ENCODE measurements at regions not wholly inside any gene's neighbourhood (a gene's known extent, or its start where the extent isn't known, plus 50 kb on each side); places are given as distances from the start of the nearest gene placed in this dataset.

DNA sequence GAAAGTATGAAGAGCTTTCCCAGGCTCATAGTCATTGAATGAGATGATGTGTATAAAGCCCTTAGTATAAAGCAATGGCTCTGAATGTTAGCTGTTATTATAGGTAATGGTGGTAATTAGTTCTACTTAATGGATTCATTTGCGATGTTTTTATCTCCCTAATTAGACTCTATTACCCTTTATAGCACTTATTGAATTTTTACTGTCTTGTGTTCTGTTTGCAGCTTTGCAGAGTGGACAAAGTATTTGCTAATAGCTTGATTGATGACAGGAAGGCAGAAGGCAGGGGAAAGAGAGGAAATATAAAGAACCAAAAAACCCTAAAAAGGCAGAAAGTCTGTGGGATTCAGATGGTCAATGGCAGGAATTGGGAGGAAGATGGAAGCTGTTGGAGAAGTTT, 524.4 kb upstream of the SPRY2 start:
- FAIRE-seq: no peak

DNA sequence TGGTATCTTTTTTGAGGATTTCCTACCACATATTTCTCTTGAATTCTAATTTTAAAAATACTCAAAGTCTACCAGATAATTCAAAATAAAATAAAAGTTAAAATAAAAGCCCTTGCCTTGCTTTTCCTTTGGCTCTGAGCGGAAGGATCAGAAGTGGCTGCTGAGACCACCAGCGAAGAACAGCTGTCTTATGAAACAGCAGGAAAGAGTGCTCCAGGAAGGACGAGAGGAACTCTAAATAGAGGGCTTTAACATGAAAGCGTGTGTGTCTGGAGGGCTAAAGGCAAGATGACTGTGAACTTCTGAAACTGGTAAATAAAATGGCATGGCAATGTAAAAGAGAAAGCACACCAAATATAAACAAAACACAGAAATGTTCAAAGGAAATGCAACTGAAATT, 521.5 kb upstream of the SPRY2 start:
- FAIRE-seq (no peak), DNase-seq (ENCODE audit: low read depth, low spot score) (no peak)
- no peaks in the 10 kb centered on the region for H3K9me3 ChIP-seq (replicated peaks; ENCODE audit: control insufficient read depth, insufficient read depth, low read length)
- no peaks in the 10 kb centered on the region for H3K4me1 ChIP-seq (ENCODE audit: control insufficient read depth, extremely low read depth, insufficient read depth, low read length)
- no peak overlapping the region for H3K4me3 ChIP-seq (replicated peaks in 1 of 3; ENCODE audit: insufficient read depth in 1 of 3, low read depth in 1 of 3, low read length in 3 of 3)
- no peaks in the 10 kb centered on the region for H3K9me1 ChIP-seq (replicated peaks; ENCODE audit: control insufficient read depth, extremely low read depth, insufficient read depth, low read length)
- POLR2A ChIA-PET: interaction anchor here (0.6 kb wide), 1 partner anchor 10 kb away, joined by 6 read pairs; no protein-coding TSS in a partner anchor
- no peaks in the 10 kb centered on the region for H3K79me2 ChIP-seq (ENCODE audit: control insufficient read depth, insufficient read depth, low read length)
- intact Hi-C loops (cut with micrococcal nuclease): no loop called here
- H3K36me3 ChIP-seq (ENCODE audit: control insufficient read depth in 2 of 2, extremely low read depth in 1 of 2, insufficient read depth in 2 of 2, low read length in 2 of 2): no peaks in the 10 kb centered on the region
- H3K9ac ChIP-seq (replicated peaks; ENCODE audit: extremely low read depth, insufficient read depth, low read length): no peak overlapping the region
- no peaks in the 10 kb centered on the region for H4K20me1 ChIP-seq (replicated peaks; ENCODE audit: control insufficient read depth, extremely low read depth, insufficient read depth, low read length)
- no TSS peak for BruUV-seq (replicated peaks)
- TF ChIP-seq JUN (IDR thresholded peaks at IDR 0.05; ENCODE audit: borderline replicate concordance, insufficient read depth, insufficient read length, low read depth) (no peak), MYC (IDR thresholded peaks at IDR 0.05; ENCODE audit: low read depth, low read length) (no peak), POLR2AphosphoS5 (IDR thresholded peaks at IDR 0.05; ENCODE audit: insufficient read depth, low read depth, low read length) (no peak), EZH2 (IDR thresholded peaks at IDR 0.05; ENCODE audit: borderline replicate concordance, low read depth, low read length, severe bottlenecking) (no peak), FOS (IDR thresholded peaks at IDR 0.05; ENCODE audit: borderline replicate concordance, insufficient read depth, low read length) (no peak), GATA2 (IDR thresholded peaks at IDR 0.05; ENCODE audit: insufficient read depth, insufficient read length, low read depth, low read length) (no peak), POLR2A (IDR thresholded peaks at IDR 0.05; ENCODE audit: low read depth, low read length) (no peak)
- TF ChIP-seq, protein P1, sequence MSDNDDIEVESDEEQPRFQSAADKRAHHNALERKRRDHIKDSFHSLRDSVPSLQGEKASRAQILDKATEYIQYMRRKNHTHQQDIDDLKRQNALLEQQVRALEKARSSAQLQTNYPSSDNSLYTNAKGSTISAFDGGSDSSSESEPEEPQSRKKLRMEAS (IDR thresholded peaks at IDR 0.05; ENCODE audit: insufficient read depth, insufficient read length): no peak
- TF ChIP-seq, protein P2, sequence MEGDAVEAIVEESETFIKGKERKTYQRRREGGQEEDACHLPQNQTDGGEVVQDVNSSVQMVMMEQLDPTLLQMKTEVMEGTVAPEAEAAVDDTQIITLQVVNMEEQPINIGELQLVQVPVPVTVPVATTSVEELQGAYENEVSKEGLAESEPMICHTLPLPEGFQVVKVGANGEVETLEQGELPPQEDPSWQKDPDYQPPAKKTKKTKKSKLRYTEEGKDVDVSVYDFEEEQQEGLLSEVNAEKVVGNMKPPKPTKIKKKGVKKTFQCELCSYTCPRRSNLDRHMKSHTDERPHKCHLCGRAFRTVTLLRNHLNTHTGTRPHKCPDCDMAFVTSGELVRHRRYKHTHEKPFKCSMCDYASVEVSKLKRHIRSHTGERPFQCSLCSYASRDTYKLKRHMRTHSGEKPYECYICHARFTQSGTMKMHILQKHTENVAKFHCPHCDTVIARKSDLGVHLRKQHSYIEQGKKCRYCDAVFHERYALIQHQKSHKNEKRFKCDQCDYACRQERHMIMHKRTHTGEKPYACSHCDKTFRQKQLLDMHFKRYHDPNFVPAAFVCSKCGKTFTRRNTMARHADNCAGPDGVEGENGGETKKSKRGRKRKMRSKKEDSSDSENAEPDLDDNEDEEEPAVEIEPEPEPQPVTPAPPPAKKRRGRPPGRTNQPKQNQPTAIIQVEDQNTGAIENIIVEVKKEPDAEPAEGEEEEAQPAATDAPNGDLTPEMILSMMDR (IDR thresholded peaks at IDR 0.05; ENCODE audit: extremely low read depth in 1 of 2, insufficient read depth in 1 of 2, low read depth in 1 of 2, low read length in 2 of 2): no peak
- no peak overlapping the region for H3K27ac ChIP-seq (ENCODE audit: insufficient read depth, low read depth, low read length)
- CTCF ChIA-PET: no interaction called here
- dilution Hi-C loops (cut with MboI; ENCODE audit: extremely low pct_ligation_motif_present, low sequenced_read_pairs): no loop called here
- no peaks in the 10 kb centered on the region for H3K27me3 ChIP-seq (ENCODE audit: control insufficient read depth in 2 of 2, insufficient read depth in 2 of 2, low read length in 2 of 2)
- H2AFZ ChIP-seq (ENCODE audit: low read depth, low read length): no peak overlapping the region
- H3K4me2 ChIP-seq (ENCODE audit: insufficient read depth, low read length): no peak overlapping the region

More for the DNA sequence above, 524.4 kb upstream of the SPRY2 start:
- no peak overlapping the region for H3K4me2 ChIP-seq (ENCODE audit: insufficient read depth, low read length)
- H3K79me2 ChIP-seq (ENCODE audit: control insufficient read depth, insufficient read depth, low read length): no peaks in the 10 kb centered on the region
- H3K9me3 ChIP-seq (replicated peaks; ENCODE audit: control insufficient read depth, insufficient read depth, low read length): no peaks in the 10 kb centered on the region
- H3K27me3 ChIP-seq (ENCODE audit: control insufficient read depth in 2 of 2, insufficient read depth in 2 of 2, low read length in 2 of 2): no peaks in the 10 kb centered on the region
- no peaks in the 10 kb centered on the region for H3K9me1 ChIP-seq (replicated peaks; ENCODE audit: control insufficient read depth, extremely low read depth, insufficient read depth, low read length)
- ChIA-PET POLR2A (no interaction called here), CTCF (interaction anchor here (0.7 to 1.5 kb wide), 2 partner anchors 57 to 114 kb away, joined by 3 to 4 read pairs; no protein-coding TSS in a partner anchor)
- no peak overlapping the region for H2AFZ ChIP-seq (ENCODE audit: low read depth, low read length)
- intact Hi-C loops (cut with micrococcal nuclease) (no loop called here), dilution Hi-C loops (cut with MboI; ENCODE audit: extremely low pct_ligation_motif_present, low sequenced_read_pairs) (no loop called here)
- no peaks in the 10 kb centered on the region for H4K20me1 ChIP-seq (replicated peaks; ENCODE audit: control insufficient read depth, extremely low read depth, insufficient read depth, low read length)
- no TSS peak for BruUV-seq (replicated peaks)
- no peak for TF ChIP-seq GATA2 (IDR thresholded peaks at IDR 0.05; ENCODE audit: insufficient read depth, insufficient read length, low read depth, low read length)
- TF ChIP-seq JUN (IDR thresholded peaks at IDR 0.05; ENCODE audit: borderline replicate concordance, insufficient read depth, insufficient read length, low read depth): no peak
- no peak for TF ChIP-seq EZH2 (IDR thresholded peaks at IDR 0.05; ENCODE audit: borderline replicate concordance, low read depth, low read length, severe bottlenecking)
- H3K4me1 ChIP-seq (ENCODE audit: control insufficient read depth, extremely low read depth, insufficient read depth, low read length): no peaks in the 10 kb centered on the region
- H3K4me3 ChIP-seq (replicated peaks in 1 of 3; ENCODE audit: insufficient read depth in 1 of 3, low read depth in 1 of 3, low read length in 3 of 3): no peak overlapping the region
- no peak overlapping the region for H3K27ac ChIP-seq (ENCODE audit: insufficient read depth, low read depth, low read length)
- no peaks in the 10 kb centered on the region for H3K36me3 ChIP-seq (ENCODE audit: control insufficient read depth in 2 of 2, extremely low read depth in 1 of 2, insufficient read depth in 2 of 2, low read length in 2 of 2)
- no peak for DNase-seq (ENCODE audit: low read depth, low spot score)
- no peak overlapping the region for H3K9ac ChIP-seq (replicated peaks; ENCODE audit: extremely low read depth, insufficient read depth, low read length)

Data from endothelial cell of umbilical vein (primary cell).